Endothelial cell of umbilical vein (primary cell): ENCODE measurements at regions not wholly inside any gene's neighbourhood (a gene's known extent, or its start where the extent isn't known, plus 50 kb on each side); places are given as distances from the start of the nearest gene placed in this dataset.

ENCODE experiments used
- BruUV-seq: library from RNA; stranded (reverse); fragments of 400-500 nt; replicated peaks from 2 replicates; lab custom pipeline; 2021; lab: Mats Ljungman, UMichigan
- CTCF ChIA-PET: fragments of 300-600, 350-600 bp; sonication (Branson Sonifier 250); formaldehyde crosslinking; loops from one replicate; lab custom pipeline; 2021; ENCODE audit warnings: antibody characterized with exemption, inconsistent platforms; lab: Charles Lee
- POLR2A ChIA-PET: fragments of 300-600, 350-600 bp; sonication (Branson Sonifier 250); formaldehyde crosslinking; loops from one replicate; lab custom pipeline; 2021; ENCODE audit warnings: antibody characterized with exemption, inconsistent platforms; lab: Charles Lee
- DNase-seq: peaks from one replicate; pipeline ENCODE4 v3.0.0-alpha.2; 2011; ENCODE audit warnings: low read depth, low spot score
- FAIRE-seq: peaks from 2 replicates; lab custom pipeline; 2011; peaks lifted over from hg19 to GRCh38; lab: Jason Lieb, UNC
- H2AFZ ChIP-seq: 2 replicates; pipeline ENCODE4 v1.6.0; 2012; ENCODE audit warnings: low read depth, low read length, control low read depth, inconsistent platforms
- H3K27ac ChIP-seq: 2 replicates; pipeline ENCODE4 v1.5.1; 2011; ENCODE audit warnings: low read depth, mild to moderate bottlenecking, control low read depth, low read length, moderate library complexity; ENCODE audit not compliant: insufficient read depth
- H3K27me3 ChIP-seq, 2 experiments: 2 replicates each; pipeline versions ENCODE4 v1.6.0 to v1.6.1; 2011; ENCODE audit warnings: low read length in 2 of 2, mixed read lengths in 1 of 2; ENCODE audit not compliant: control insufficient read depth in 2 of 2, insufficient read depth in 2 of 2
- H3K36me3 ChIP-seq, 2 experiments: 2 replicates in 1 of 2; 3 replicates in 1 of 2; pipeline ENCODE4 v1.5.1; 2011; ENCODE audit warnings: low read length in 2 of 2, mild to moderate bottlenecking in 1 of 2, moderate library complexity in 1 of 2; ENCODE audit not compliant: control insufficient read depth in 2 of 2, insufficient read depth in 2 of 2; ENCODE audit errors: extremely low read depth in 1 of 2
- H3K4me1 ChIP-seq: 3 replicates; pipeline ENCODE4 v1.5.1; 2011; ENCODE audit warnings: mild to moderate bottlenecking, low read length; ENCODE audit not compliant: control insufficient read depth, insufficient read depth; ENCODE audit errors: extremely low read depth
- H3K4me2 ChIP-seq: 2 replicates; pipeline ENCODE4 v1.6.1; 2011; ENCODE audit warnings: low read length, control low read depth, mixed read lengths; ENCODE audit not compliant: insufficient read depth
- H3K4me3 ChIP-seq, 3 experiments: fragments of 200-600 bp in 1 of 3; sonication (generic), shearing (Covaris generic) in 1 of 3; replicated peaks in 1 of 3; 2 replicates each; pipeline ENCODE4 v1.5.1; 2011 to 2016; ENCODE audit warnings: control low read depth in 3 of 3, low read length in 3 of 3, mild to moderate bottlenecking in 2 of 3, inconsistent platforms in 1 of 3, low read depth in 1 of 3, moderate library complexity in 1 of 3; ENCODE audit not compliant: insufficient read depth in 1 of 3
- H3K79me2 ChIP-seq: 2 replicates; pipeline ENCODE4 v1.6.0; 2012; ENCODE audit warnings: low read length, inconsistent platforms; ENCODE audit not compliant: control insufficient read depth, insufficient read depth
- H3K9ac ChIP-seq: replicated peaks from 2 replicates; pipeline ENCODE3; 2011; ENCODE audit warnings: low read length, control low read depth; ENCODE audit not compliant: insufficient read depth; ENCODE audit errors: extremely low read depth
- H3K9me1 ChIP-seq: replicated peaks from 3 replicates; pipeline ENCODE4 v1.6.0; 2011; ENCODE audit warnings: mild to moderate bottlenecking, low read length; ENCODE audit not compliant: control insufficient read depth, insufficient read depth; ENCODE audit errors: extremely low read depth
- H3K9me3 ChIP-seq: replicated peaks from 2 replicates; pipeline ENCODE4 v1.5.1; 2012; ENCODE audit warnings: low read length, inconsistent platforms; ENCODE audit not compliant: control insufficient read depth, insufficient read depth
- H4K20me1 ChIP-seq: replicated peaks from 2 replicates; pipeline ENCODE3; 2011; ENCODE audit warnings: mild to moderate bottlenecking, low read length; ENCODE audit not compliant: control insufficient read depth, insufficient read depth; ENCODE audit errors: extremely low read depth
- GATA2 ChIP-seq: IDR thresholded peaks from 2 replicates; pipeline ENCODE4 v1.7.0; 2011; ENCODE audit warnings: low read depth, mild to moderate bottlenecking, moderate library complexity, mixed read lengths, low read length; ENCODE audit not compliant: insufficient read length, insufficient read depth
- JUN ChIP-seq: IDR thresholded peaks from 2 replicates; pipeline ENCODE4 v1.6.1; 2011; ENCODE audit warnings: borderline replicate concordance, low read depth; ENCODE audit not compliant: insufficient read length, insufficient read depth
- POLR2AphosphoS5 ChIP-seq: IDR thresholded peaks from 2 replicates; pipeline ENCODE4 v1.6.1; 2012; ENCODE audit warnings: low read depth, mild to moderate bottlenecking, control low read depth, low read length, moderate library complexity; ENCODE audit not compliant: insufficient read depth
- dilution Hi-C: fragments of 300-500 bp; cut with MboI; formaldehyde crosslinking; loops from one replicate; pipeline ENCODE4 v1.15.0; 2019; ENCODE audit warnings: low sequenced_read_pairs; ENCODE audit not compliant: extremely low pct_ligation_motif_present
- intact Hi-C: fragments of 100-400 bp; cut with micrococcal nuclease; formaldehyde crosslinking; loops from one replicate; pipeline ENCODE4 v1.10.0; 2022
- TF ChIP-seq, protein P1 (sequence below), 2 donors: IDR thresholded peaks; 1 replicate in 1 of 2; 2 replicates in 1 of 2; pipeline ENCODE4 v1.5.1; 2011; ENCODE audit warnings: low read length in 2 of 2, mild to moderate bottlenecking in 2 of 2, moderate library complexity in 2 of 2, control low read depth in 1 of 2, inconsistent platforms in 1 of 2, low read depth in 1 of 2; ENCODE audit not compliant: insufficient read depth in 1 of 2; ENCODE audit errors: extremely low read depth in 1 of 2

DNA sequence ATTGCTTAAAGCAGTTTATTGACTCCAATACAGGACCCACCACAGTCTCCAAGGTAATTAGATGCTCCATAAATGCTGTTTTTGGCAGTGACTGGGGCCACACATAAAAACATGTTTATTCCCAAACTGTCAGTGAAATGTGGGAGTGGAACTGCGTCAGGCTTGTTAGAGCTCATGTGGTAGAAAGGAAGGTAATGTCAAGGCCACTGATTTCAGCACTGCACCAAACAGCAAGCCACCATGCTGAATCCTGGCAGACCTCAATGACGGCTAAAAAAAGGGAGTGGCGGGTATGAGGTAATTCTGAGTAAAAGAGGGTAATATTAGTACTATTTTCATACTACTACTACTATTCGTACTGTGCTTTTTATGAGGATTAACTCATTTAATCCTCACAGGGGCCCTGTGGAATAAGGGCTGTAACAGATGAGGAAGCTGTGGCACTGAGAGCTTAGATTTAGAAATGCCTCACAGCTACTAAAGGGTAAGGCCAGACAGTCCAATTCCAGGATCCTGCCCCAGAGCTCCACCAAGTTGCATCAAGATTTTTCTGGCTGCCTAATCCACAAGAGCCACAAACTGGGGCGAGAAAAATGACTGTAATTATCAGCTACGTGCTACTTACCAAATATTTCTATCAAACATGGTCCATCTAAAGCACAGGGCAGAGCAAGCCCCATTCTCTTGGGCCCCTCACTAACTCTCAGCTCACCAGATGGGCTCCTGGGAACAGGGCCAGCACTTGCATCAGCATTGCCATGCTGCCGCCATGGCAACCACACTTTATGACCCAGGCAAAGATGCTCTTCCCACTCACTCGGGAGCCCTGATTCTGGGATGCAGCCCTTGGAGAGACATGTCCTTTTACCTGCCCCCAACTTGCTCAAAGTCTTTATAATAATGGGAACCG is 83.6 kb upstream of the SPATA12 start:
- Histone ChIP-seq H3K4me2 (no peak overlapping the region), H3K4me3 (no peak overlapping the region), H4K20me1 (no peaks in the 10 kb centered on the region), H3K4me1 (peaks cover 39% of the 10 kb centered on the region), H3K9me1 (no peaks in the 10 kb centered on the region), H2AFZ (no peak overlapping the region), H3K79me2 (no peaks in the 10 kb centered on the region), H3K27ac (no peak overlapping the region), H3K27me3 (no peaks in the 10 kb centered on the region), H3K9me3 (no peaks in the 10 kb centered on the region), H3K36me3 (no peaks in the 10 kb centered on the region), H3K9ac (no peak overlapping the region)
- TF ChIP-seq JUN (no peak), POLR2AphosphoS5 (no peak), GATA2 (no peak)
- TF ChIP-seq, protein P1, sequence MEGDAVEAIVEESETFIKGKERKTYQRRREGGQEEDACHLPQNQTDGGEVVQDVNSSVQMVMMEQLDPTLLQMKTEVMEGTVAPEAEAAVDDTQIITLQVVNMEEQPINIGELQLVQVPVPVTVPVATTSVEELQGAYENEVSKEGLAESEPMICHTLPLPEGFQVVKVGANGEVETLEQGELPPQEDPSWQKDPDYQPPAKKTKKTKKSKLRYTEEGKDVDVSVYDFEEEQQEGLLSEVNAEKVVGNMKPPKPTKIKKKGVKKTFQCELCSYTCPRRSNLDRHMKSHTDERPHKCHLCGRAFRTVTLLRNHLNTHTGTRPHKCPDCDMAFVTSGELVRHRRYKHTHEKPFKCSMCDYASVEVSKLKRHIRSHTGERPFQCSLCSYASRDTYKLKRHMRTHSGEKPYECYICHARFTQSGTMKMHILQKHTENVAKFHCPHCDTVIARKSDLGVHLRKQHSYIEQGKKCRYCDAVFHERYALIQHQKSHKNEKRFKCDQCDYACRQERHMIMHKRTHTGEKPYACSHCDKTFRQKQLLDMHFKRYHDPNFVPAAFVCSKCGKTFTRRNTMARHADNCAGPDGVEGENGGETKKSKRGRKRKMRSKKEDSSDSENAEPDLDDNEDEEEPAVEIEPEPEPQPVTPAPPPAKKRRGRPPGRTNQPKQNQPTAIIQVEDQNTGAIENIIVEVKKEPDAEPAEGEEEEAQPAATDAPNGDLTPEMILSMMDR (IDR thresholded peaks at IDR 0.05; ENCODE audit: extremely low read depth in 1 of 2, insufficient read depth in 1 of 2, low read depth in 1 of 2, low read length in 2 of 2) = no peak
- ChIA-PET CTCF (interaction anchor here (1.0 to 2.6 kb wide), 5 partner anchors 12 to 175 kb away, joined by 3 to 10 read pairs (median 4); partner anchors contain the start of gene ARHGEF3), POLR2A (no interaction called here)
- FAIRE-seq (no peak), DNase-seq (peak; percentile 59)
- intact Hi-C loops (no loop called here), dilution Hi-C loops (no loop called here)
- no TSS peak for BruUV-seq
